ENCODE measurements at regions not wholly inside any gene's neighbourhood (a gene's known extent, or its start where the extent isn't known, plus 50 kb on each side); places are given as distances from the start of the nearest gene placed in this dataset.

GRCh38 chr22:22193923-22194322, 50.7 kb upstream of the VPREB1 start:
- H2BK120ac ChIP-seq (replicated peaks; ENCODE audit: low read depth, low read length) = no peak overlapping the region
- no peak overlapping the region for H3K9ac ChIP-seq (replicated peaks in 1 of 4; ENCODE audit: extremely low read depth in 1 of 4, low read depth in 3 of 4, low read length in 3 of 4)
- CTCF ChIA-PET (ENCODE audit: partially characterized antibody) = interaction anchor here (0.6 kb wide), 1 partner anchor 9 kb away, joined by 3 read pairs; no protein-coding TSS in a partner anchor
- no peak overlapping the region for H3K4me2 ChIP-seq (ENCODE audit: insufficient read depth in 1 of 2, low read depth in 2 of 2, low read length in 2 of 2)
- no peak overlapping the region for H3K4ac ChIP-seq (replicated peaks; ENCODE audit: insufficient read length, low read depth, low read length)
- H4K91ac ChIP-seq (replicated peaks; ENCODE audit: insufficient read length, low read length) = no peak overlapping the region
- no peak overlapping the region for H4K8ac ChIP-seq (ENCODE audit: extremely low read depth, insufficient read depth, low read length)
- H3K14ac ChIP-seq (ENCODE audit: insufficient read length) = no peak overlapping the region
- H3K27me3 ChIP-seq (replicated peaks in 1 of 4; ENCODE audit: control insufficient read depth in 3 of 4, extremely low read depth in 1 of 4, insufficient read depth in 3 of 4, low read length in 3 of 4) = peaks cover 50 to 54% (median 52%) of the 10 kb centered on the region in 4 experiments
- no peak overlapping the region for H3K23ac ChIP-seq (ENCODE audit: insufficient read length)
- no peak overlapping the region for H3K56ac ChIP-seq (replicated peaks; ENCODE audit: insufficient read length, low read depth, low read length)
- H3K79me1 ChIP-seq (ENCODE audit: low read depth, low read length) = no peaks in the 10 kb centered on the region
- no peak overlapping the region for H3K4me3 ChIP-seq (ENCODE audit: extremely low read depth in 1 of 4, insufficient read depth in 2 of 4, low read depth in 3 of 4, low read length in 4 of 4)
- H2AK5ac ChIP-seq (ENCODE audit: low read depth, low read length) = no peak overlapping the region
- H3K9me3 ChIP-seq (ENCODE audit: insufficient read depth in 2 of 2, low read depth in 1 of 2, low read length in 1 of 2) = peaks cover 0 to 2% of the 10 kb centered on the region in 2 experiments; a peak in 1 of 4 replicates
- no peak overlapping the region for H4K5ac ChIP-seq (ENCODE audit: insufficient read length, low read depth, low read length)
- H2BK12ac ChIP-seq (ENCODE audit: low read depth, low read length) = no peak overlapping the region
- H3K23me2 ChIP-seq (ENCODE audit: low read depth, low read length) = no peaks in the 10 kb centered on the region
- no peaks in the 10 kb centered on the region for H3K36me3 ChIP-seq (ENCODE audit: control insufficient read depth in 2 of 4, insufficient read depth in 4 of 4, low read length in 3 of 4)
- FAIRE-seq (no peak), DNase-seq (ENCODE audit: low read depth in 1 of 2, low spot score in 2 of 2) (no peak)
- peaks cover 3 to 7% of the 10 kb centered on the region in 2 experiments for H4K20me1 ChIP-seq (replicated peaks in 1 of 2; ENCODE audit: control insufficient read depth in 1 of 2, insufficient read depth in 2 of 2, low read length in 2 of 2)
- 89% methylated on average over 2 of the region's 2 CpGs; no CpG with 5 or more reads in 1 of the 2 experiments for WGBS, 2 experiments (ENCODE audit: extremely low coverage in 1 of 2, insufficient coverage in 1 of 2, insufficient read length in 1 of 2, insufficient replicate concordance in 2 of 2, low coverage in 1 of 2, low lambda C conversion rate in 2 of 2, missing lambda C conversion rate in 1 of 2)
- no peaks in the 10 kb centered on the region for H3K4me1 ChIP-seq (replicated peaks in 1 of 4; ENCODE audit: control insufficient read depth in 3 of 4, insufficient read depth in 4 of 4, low read length in 3 of 4)
- H2BK15ac ChIP-seq (ENCODE audit: low read length) = no peak overlapping the region
- H3K27ac ChIP-seq (ENCODE audit: low read depth, low read length) = no peak overlapping the region
- H2BK5ac ChIP-seq (ENCODE audit: low read depth, low read length) = no peak overlapping the region
- no peak overlapping the region for H2AFZ ChIP-seq (ENCODE audit: low read length)
- H3K18ac ChIP-seq (ENCODE audit: extremely low read depth, low read length) = no peak overlapping the region
- POLR2A ChIA-PET (ENCODE audit: partially characterized antibody) = no interaction called here
- H2BK20ac ChIP-seq (ENCODE audit: low read length) = no peak overlapping the region
- no peaks in the 10 kb centered on the region for H3K79me2 ChIP-seq (ENCODE audit: control insufficient read depth in 1 of 2, insufficient read depth in 2 of 2, low read length in 2 of 2)
- TF ChIP-seq SP4 (IDR thresholded peaks at IDR 0.05; ENCODE audit: low read length) = no peak
- no peak for TF ChIP-seq ASH2L (IDR thresholded peaks at IDR 0.05; ENCODE audit: low read length)
- no peak for TF ChIP-seq TAF1 (IDR thresholded peaks at IDR 0.05; ENCODE audit: low read depth, low read length)
- TF ChIP-seq PHF8 (conservative IDR thresholded peaks at IDR 0.05; ENCODE audit: low read depth, low read length) = no peak
- TF ChIP-seq CHD2 (IDR thresholded peaks at IDR 0.05; ENCODE audit: low read length) = no peak
- no peak for TF ChIP-seq CEBPB (IDR thresholded peaks at IDR 0.05; ENCODE audit: low read depth, low read length)
- TF ChIP-seq CTBP2 (IDR thresholded peaks at IDR 0.05; ENCODE audit: borderline replicate concordance, insufficient read depth, insufficient read length, low read length) = no peak
- no peak for TF ChIP-seq ATF2 (IDR thresholded peaks at IDR 0.05; ENCODE audit: low read length)
- no peak for TF ChIP-seq HDAC2 (IDR thresholded peaks at IDR 0.05; ENCODE audit: borderline replicate concordance in 1 of 2, low read depth in 2 of 2, low read length in 2 of 2)
- no peak for TF ChIP-seq ZNF274 (IDR thresholded peaks at IDR 0.05; ENCODE audit: borderline replicate concordance, extremely low read depth, low read length)
- TF ChIP-seq POLR2A (IDR thresholded peaks at IDR 0.05; ENCODE audit: control extremely low read depth in 1 of 2, low read depth in 2 of 2, low read length in 2 of 2) = no peak
- TF ChIP-seq JUND (IDR thresholded peaks at IDR 0.05; ENCODE audit: low read length) = no peak
- no peak for TF ChIP-seq EZH2 (IDR thresholded peaks at IDR 0.05; ENCODE audit: low read depth, low read length, severe bottlenecking)
- no peak for TF ChIP-seq BCL11A (IDR thresholded peaks at IDR 0.05; ENCODE audit: low read depth in 2 of 2, low read length in 2 of 2)
